ENCODE measurements at regions not wholly inside any gene's neighbourhood (a gene's known extent, or its start where the extent isn't known, plus 50 kb on each side); places are given as distances from the start of the nearest gene placed in this dataset.
"Not testable (repeated sequence)": the region's sequence is repeated elsewhere in the genome, so short reads cannot be mapped to it uniquely, and the experiment has no call there.

DNA sequence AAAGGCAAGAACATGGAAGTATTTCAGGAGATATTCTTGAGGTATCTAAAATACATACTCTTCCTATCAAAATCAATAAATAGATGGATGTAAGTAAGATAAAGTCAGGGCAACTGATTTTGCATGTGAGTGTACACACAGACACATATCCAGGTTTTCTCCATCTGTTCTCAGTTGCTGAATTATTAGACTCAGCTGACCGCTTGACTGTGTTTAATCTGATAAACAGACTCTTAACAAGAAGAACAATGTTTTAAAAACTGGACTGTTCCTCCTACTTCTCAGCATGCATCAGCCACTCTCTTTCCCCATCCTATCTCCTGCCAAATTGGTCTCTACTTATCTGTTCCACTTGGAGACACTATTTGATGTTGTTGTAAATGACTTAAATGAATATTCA is 73.5 kb downstream of the GOLGA8G start:
- DNase-seq = no peak

DNA sequence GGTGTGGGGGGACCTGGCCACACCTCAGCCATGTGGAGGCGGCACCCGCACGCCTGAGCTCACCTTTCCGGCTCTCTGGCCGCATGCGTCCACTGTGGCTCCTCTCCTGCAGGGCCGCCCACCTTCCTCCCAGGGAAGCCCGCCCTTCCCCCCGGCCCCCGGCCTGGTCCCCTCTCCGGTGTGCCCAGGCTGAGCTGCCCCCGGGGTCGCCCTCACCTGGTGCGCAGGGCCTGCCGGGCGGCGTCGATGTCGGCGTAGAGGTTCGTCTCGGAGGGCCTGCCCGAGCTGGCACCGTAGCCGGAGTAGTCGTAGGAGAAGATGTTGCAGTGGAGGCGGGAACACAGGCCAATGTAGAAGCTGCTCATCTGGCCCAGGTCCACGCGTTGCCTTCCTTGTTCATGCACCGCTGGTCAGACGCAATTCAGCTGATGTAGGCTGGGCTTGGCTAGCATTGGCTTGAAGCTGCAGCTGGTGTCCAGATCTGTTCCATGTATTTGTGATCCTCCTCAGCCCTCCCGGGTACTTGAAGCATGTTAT is 75.3 kb downstream of the GOLGA8G start:
- peak; percentile 22 for DNase-seq

DNA sequence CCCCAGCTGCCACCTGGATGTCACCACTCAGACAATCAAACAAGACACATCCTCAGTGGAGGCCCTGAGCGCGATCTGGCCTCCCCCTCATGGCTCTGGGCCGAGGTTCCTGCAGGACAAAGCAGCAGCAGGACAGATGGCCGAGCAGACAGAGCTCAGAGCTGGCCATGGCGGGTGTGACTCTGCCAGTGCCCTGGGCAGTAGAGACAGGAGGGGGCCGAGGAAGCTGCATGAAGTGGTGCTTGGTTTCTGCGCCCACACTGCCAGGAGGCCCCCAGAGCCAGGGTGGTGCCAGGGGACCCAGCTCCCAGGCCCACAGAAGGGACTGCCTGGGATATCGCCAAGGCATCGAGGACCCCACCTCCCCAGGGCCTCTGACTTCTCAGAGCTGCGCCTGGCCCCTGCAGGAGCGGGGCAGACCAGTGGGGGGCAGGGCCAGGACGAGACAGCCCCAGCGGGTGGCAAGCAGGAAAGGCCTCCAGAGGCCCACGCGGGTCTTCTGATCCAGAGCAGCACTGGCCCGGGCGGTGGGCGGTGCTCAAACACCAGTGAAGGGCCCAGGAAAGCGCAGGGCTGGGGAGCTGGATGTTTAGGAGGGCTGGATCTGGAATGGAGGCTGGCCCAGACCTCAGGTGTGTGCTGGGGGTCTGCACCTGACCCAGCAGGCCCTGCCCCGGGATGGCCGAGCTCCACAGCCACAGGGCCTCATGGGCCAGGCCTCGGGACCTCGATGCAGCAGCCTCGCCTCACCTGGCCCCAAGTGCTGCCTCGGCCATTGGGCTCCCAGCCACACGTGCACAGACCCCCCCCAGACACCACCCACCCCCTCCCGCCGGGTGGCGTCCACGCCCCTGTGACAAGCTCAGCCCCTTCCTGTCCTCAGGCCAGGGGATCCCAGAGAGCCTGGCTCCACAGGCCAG is 76.0 kb downstream of the GOLGA8G start:
- no peak for DNase-seq

DNA sequence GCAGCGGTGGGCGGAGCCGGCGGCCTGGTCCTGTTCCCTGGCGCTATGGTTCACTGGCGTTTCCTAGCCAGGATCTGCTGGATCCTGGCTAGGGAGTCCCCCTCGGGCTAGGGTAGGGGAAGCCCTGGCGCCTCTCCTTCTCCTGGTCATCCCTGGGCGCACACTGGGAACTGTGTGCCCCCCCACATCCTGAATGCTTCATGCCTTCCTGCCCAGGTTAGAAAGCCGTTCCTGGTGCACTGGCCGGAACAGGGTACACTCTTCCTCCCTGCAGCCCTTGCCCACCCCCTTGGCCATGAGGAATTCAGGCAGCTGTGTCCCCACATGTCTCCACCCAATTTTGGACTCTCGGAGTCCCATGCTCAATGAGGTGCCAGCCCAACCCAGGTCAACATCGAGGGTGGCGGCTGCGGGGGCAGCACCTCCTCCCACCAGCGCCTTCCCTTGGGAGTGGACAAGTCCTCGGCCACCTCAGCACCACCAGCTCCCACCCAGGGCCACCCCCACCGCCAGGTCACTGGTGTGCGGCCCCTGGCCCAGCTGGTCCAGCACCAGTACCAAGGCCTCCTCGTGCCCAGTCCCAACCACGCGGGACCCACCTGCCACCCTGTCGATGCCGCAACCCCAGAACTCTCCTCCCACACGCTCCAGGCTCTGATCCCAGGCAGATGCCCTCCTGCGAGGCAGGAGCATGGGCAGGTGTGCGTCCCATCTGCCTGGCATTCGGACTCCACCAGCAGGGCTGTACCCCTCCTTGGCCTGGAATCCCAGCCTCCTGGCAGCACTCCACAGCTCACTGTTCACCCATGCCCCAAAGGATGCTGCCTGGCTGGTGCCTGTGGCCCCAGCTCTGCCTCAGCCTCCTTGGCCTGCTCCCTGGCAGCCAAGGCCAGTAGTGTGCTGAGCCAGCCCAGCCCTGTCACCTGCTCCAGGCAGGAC is 77.0 kb downstream of the GOLGA8G start:
- DNase-seq = not testable (repeated sequence)

DNA sequence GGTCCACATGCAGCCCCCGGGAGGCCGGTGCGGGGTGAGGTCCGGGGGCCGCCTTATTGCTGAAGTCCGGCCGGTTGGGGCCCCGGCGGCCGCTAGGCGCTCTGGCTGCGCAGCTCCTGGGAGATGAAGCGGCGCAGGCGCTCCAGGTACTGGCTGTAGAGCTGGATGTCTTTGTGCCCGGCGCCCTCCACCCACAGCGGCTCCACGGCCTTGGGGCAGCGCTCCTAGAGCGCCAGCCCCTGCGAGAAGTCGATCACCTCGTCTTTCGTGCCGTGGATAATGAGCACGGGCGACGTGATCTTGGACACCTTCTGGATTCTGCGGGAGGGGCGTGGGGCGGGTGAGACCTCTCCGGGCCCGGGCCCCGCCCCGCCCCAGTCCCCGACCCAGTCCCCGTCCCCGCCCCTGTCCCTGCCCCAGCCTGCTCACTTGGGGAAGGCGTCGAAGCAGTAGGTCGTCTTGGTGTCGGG is 76.3 kb downstream of the GOLGA8F start:
- DNase-seq = not testable (repeated sequence)

Measured in tongue (tissue), 1 donor.